Thoracic aorta (tissue), 2 donors: ENCODE measurements at regions not wholly inside any gene's neighbourhood (a gene's known extent, or its start where the extent isn't known, plus 50 kb on each side); places are given as distances from the start of the nearest gene placed in this dataset.

ENCODE experiments used
- ATAC-seq: fragments of 150-250 bp; one replicate; pipeline ENCODE4 v1.8.0; 2017; ENCODE audit warnings: low read depth; ENCODE audit not compliant: insufficient number of reproducible peaks, low FRiP score
- DNase-seq: peaks from one replicate; pipeline ENCODE4 v3.0.0-alpha.2; 2020; ENCODE audit warnings: low spot score
- H3K27ac ChIP-seq, 2 donors: fragments of 200-600 bp; sonication (generic); 1 replicate in 1 of 2; 2 replicates in 1 of 2; pipeline ENCODE4 v1.5.1; 2016; ENCODE audit warnings: mild to moderate bottlenecking in 2 of 2, moderate library complexity in 2 of 2
- H3K27me3 ChIP-seq: fragments of 200-600 bp; sonication (generic); replicated peaks from 2 replicates; pipeline ENCODE4 v1.6.0; 2016; ENCODE audit warnings: mild to moderate bottlenecking; ENCODE audit not compliant: insufficient read depth
- H3K36me3 ChIP-seq: fragments of 200-600 bp; sonication (generic); one replicate; pipeline ENCODE4 v1.5.1; 2016
- H3K4me1 ChIP-seq, 2 donors: fragments of 200-600 bp; sonication (generic); 1 replicate in 1 of 2; 2 replicates in 1 of 2; pipeline versions ENCODE4 v1.5.1 to v1.6.0; 2016; ENCODE audit warnings: low read depth in 2 of 2, mild to moderate bottlenecking in 1 of 2; ENCODE audit not compliant: control insufficient read depth in 1 of 2
- H3K4me3 ChIP-seq: fragments of 200-600 bp; sonication (generic); 2 replicates; pipeline ENCODE4 v1.5.1; 2016; ENCODE audit warnings: mild to moderate bottlenecking
- H3K9me3 ChIP-seq: fragments of 200-600 bp; sonication (generic); 2 replicates; pipeline ENCODE4 v1.5.1; 2016
- CTCF ChIP-seq: fragments of 200-600 bp; sonication (generic); IDR thresholded peaks from one replicate; pipeline ENCODE4 v1.5.1; 2019; ENCODE audit warnings: antibody characterized with exemption

GRCh38 chr2:146324951-146325350 is 1519.9 kb upstream of the ACVR2A start:
- H3K4me1 ChIP-seq: no peaks in the 10 kb centered on the region
- no peaks in the 10 kb centered on the region for H3K36me3 ChIP-seq
- H3K27me3 ChIP-seq: no peaks in the 10 kb centered on the region
- H3K9me3 ChIP-seq: no peaks in the 10 kb centered on the region
- H3K27ac ChIP-seq: no peak overlapping the region
- H3K4me3 ChIP-seq: no peak overlapping the region
- ATAC-seq (no peak), DNase-seq (no peak)
- no peak for TF ChIP-seq CTCF

DNA sequence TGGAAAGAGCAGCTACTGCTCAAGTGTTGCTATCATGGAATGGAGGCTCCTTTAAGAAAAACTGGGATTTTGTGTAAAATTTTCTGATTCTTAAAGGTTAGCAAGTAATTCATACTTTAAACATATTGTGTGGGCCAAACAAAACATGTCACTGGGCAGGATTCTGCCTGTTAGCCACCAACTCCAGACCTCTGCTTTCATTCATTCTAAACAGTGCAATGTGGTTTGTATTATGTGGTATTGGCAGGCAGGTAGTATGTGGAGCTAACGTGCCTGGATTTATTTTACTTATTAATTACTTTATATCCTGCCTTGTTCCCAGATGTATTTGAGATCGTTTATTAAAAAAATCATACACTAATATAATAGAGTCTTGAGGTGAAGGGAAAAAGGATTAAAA is 1521.3 kb upstream of the ACVR2A start:
- no peaks in the 10 kb centered on the region for H3K27me3 ChIP-seq
- H3K4me1 ChIP-seq: no peaks in the 10 kb centered on the region
- H3K36me3 ChIP-seq: no peaks in the 10 kb centered on the region
- no peak overlapping the region for H3K4me3 ChIP-seq
- no peak overlapping the region for H3K27ac ChIP-seq
- DNase-seq (no peak), ATAC-seq (no peak)
- no peaks in the 10 kb centered on the region for H3K9me3 ChIP-seq
- TF ChIP-seq CTCF: no peak

- no peaks in the 10 kb centered on the region for H3K36me3 ChIP-seq
- no peak for TF ChIP-seq CTCF
- H3K9me3 ChIP-seq: no peaks in the 10 kb centered on the region
- no peak for ATAC-seq
- no peaks in the 10 kb centered on the region for H3K4me1 ChIP-seq
- no peak overlapping the region for H3K27ac ChIP-seq
- no peak for DNase-seq
- no peaks in the 10 kb centered on the region for H3K27me3 ChIP-seq
- H3K4me3 ChIP-seq: no peak overlapping the region
Observed at GRCh38 chr2:146321175-146321574, 1523.7 kb upstream of the ACVR2A start.

DNA sequence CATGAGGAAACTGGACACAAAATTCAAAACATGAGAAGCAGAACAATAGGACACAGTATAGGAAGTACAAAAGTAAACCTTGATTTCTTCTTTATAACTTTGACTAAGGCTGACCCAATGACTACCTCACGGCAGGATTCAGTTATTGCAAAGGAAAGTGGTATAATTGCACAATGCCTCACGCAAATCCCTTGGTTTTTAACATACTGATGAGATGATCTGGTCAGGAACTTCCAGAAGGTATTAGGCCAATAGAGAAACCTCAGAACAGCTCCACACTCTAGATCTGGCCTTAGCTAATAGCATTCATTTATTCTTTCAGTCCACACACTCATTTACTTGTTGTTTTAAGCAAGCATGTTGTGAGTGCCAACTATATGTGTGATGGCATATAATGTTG is 1526.9 kb upstream of the ACVR2A start:
- no peak for TF ChIP-seq CTCF
- Histone ChIP-seq H3K27me3 (no peaks in the 10 kb centered on the region), H3K27ac (no peak overlapping the region), H3K9me3 (no peaks in the 10 kb centered on the region), H3K36me3 (no peaks in the 10 kb centered on the region), H3K4me1 (no peaks in the 10 kb centered on the region), H3K4me3 (no peak overlapping the region)
- ATAC-seq: no peak
- DNase-seq: no peak

- no peak for ATAC-seq
- no peak overlapping the region for H3K4me3 ChIP-seq
- no peaks in the 10 kb centered on the region for H3K36me3 ChIP-seq
- H3K27me3 ChIP-seq: no peaks in the 10 kb centered on the region
- no peak for DNase-seq
- no peaks in the 10 kb centered on the region for H3K4me1 ChIP-seq
- no peak for TF ChIP-seq CTCF
- H3K27ac ChIP-seq: no peak overlapping the region
- H3K9me3 ChIP-seq: no peaks in the 10 kb centered on the region
Observed at GRCh38 chr2:146312899-146313298, 1531.9 kb upstream of the ACVR2A start.
